ENCODE measurements at regions not wholly inside any gene's neighbourhood (a gene's known extent, or its start where the extent isn't known, plus 50 kb on each side); places are given as distances from the start of the nearest gene placed in this dataset.

DNA sequence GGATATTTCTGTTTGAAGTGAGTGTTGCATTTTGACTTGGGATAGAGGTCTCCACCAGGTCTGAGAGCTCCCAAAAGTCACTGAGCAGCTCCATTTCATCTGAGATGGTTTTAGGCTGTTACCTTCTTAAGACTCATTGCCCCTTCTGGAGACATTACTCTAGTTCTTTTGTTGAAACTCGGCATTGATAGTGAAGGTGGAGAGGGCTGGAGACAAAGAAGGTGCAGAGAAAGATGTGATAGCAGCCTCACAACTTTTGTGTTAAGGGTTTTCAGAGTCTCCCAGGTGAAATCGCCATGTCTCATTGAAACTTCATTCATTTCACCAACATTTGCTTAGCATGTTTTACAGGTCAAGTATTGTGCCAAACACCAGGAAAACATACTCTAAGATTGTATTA is 219.6 kb downstream of the INSIG2 start:
- Histone ChIP-seq H3K4me3 (no peak overlapping the region), H3K9me3 (no peaks in the 10 kb centered on the region), H3K4me1 (no peaks in the 10 kb centered on the region), H3K4me2 (no peak overlapping the region), H3K27ac (no peak overlapping the region)
- 18% methylated on average over 2 of the region's 2 CpGs for WGBS (ENCODE audit: missing lambda C conversion rate)
- ChIA-PET POLR2A (no interaction called here), CTCF (no interaction called here)
- DNase-seq (ENCODE audit: low read depth in 1 of 2, low spot score in 1 of 2) (no peak), ATAC-seq (no peak), FAIRE-seq (no peak)
- TF ChIP-seq NR3C1 (IDR thresholded peaks at IDR 0.05) (no peak), HOXA7 (CRISPR knock-in tag; IDR thresholded peaks at IDR 0.05) (no peak), JUN (IDR thresholded peaks at IDR 0.05) (no peak), RAD21 (conservative IDR thresholded peaks at IDR 0.05 in 1 of 2, IDR thresholded peaks at IDR 0.05 in 1 of 2) (no peak), NFE2L2 (conservative IDR thresholded peaks at IDR 0.05; ENCODE audit: low read length) (no peak), CEBPB (IDR thresholded peaks at IDR 0.05) (no peak)
- TF ChIP-seq, protein P1, sequence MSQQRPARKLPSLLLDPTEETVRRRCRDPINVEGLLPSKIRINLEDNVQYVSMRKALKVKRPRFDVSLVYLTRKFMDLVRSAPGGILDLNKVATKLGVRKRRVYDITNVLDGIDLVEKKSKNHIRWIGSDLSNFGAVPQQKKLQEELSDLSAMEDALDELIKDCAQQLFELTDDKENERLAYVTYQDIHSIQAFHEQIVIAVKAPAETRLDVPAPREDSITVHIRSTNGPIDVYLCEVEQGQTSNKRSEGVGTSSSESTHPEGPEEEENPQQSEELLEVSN (IDR thresholded peaks at IDR 0.05; ENCODE audit: borderline replicate concordance, low read depth), result no peak
- TF ChIP-seq, protein P2, sequence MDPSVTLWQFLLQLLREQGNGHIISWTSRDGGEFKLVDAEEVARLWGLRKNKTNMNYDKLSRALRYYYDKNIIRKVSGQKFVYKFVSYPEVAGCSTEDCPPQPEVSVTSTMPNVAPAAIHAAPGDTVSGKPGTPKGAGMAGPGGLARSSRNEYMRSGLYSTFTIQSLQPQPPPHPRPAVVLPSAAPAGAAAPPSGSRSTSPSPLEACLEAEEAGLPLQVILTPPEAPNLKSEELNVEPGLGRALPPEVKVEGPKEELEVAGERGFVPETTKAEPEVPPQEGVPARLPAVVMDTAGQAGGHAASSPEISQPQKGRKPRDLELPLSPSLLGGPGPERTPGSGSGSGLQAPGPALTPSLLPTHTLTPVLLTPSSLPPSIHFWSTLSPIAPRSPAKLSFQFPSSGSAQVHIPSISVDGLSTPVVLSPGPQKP (IDR thresholded peaks at IDR 0.05; ENCODE audit: low read depth, low read length), result no peak

DNA sequence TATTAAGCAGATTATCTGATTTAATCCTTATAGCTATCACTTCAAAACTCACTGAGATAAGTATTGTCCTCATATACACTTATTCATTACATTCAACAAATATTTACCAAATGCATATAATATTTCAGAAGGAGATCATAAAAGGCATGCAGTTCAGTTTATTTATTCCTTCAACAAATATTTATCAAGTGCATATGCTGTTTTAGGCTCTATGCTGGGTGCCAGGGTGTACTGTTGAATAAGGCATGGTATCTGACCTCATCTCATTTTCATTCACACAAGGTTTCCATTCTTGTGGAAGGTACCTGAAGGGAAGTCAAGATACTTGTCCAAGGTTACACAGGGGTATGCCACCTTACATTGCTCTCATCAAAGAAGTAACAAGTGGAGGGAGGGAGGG is 213.0 kb downstream of the INSIG2 start:
- FAIRE-seq (no peak), ATAC-seq (no peak), DNase-seq (ENCODE audit: low read depth in 1 of 2, low spot score in 1 of 2) (no peak)
- no peak for TF ChIP-seq JUNB (IDR thresholded peaks at IDR 0.05)
- no peak for TF ChIP-seq FOSL2 (IDR thresholded peaks at IDR 0.05)
- no peak for TF ChIP-seq FOSL2 (CRISPR knock-in tag; IDR thresholded peaks at IDR 0.05)
- TF ChIP-seq, protein P3, sequence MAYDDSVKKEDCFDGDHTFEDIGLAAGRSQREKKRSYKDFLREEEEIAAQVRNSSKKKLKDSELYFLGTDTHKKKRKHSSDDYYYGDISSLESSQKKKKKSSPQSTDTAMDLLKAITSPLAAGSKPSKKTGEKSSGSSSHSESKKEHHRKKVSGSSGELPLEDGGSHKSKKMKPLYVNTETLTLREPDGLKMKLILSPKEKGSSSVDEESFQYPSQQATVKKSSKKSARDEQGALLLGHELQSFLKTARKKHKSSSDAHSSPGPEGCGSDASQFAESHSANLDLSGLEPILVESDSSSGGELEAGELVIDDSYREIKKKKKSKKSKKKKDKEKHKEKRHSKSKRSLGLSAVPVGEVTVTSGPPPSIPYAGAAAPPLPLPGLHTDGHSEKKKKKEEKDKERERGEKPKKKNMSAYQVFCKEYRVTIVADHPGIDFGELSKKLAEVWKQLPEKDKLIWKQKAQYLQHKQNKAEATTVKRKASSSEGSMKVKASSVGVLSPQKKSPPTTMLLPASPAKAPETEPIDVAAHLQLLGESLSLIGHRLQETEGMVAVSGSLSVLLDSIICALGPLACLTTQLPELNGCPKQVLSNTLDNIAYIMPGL (CRISPR knock-in tag; IDR thresholded peaks at IDR 0.05; ENCODE audit: borderline replicate concordance), result no peak
- TF ChIP-seq CBX2 (IDR thresholded peaks at IDR 0.05; ENCODE audit: borderline replicate concordance, low read depth), result no peak
- no peak for TF ChIP-seq EHMT2 (IDR thresholded peaks at IDR 0.05; ENCODE audit: low read depth)
- TF ChIP-seq, protein P4, sequence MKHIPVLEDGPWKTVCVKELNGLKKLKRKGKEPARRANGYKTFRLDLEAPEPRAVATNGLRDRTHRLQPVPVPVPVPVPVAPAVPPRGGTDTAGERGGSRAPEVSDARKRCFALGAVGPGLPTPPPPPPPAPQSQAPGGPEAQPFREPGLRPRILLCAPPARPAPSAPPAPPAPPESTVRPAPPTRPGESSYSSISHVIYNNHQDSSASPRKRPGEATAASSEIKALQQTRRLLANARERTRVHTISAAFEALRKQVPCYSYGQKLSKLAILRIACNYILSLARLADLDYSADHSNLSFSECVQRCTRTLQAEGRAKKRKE (CRISPR knock-in tag; IDR thresholded peaks at IDR 0.05; ENCODE audit: low read depth), result no peak
- no peak for TF ChIP-seq NPAS2 (CRISPR knock-in tag; IDR thresholded peaks at IDR 0.05; ENCODE audit: borderline replicate concordance)
- no peak for TF ChIP-seq MAZ (IDR thresholded peaks at IDR 0.05; ENCODE audit: borderline replicate concordance, low read depth, low read length)
- TF ChIP-seq, protein P5, sequence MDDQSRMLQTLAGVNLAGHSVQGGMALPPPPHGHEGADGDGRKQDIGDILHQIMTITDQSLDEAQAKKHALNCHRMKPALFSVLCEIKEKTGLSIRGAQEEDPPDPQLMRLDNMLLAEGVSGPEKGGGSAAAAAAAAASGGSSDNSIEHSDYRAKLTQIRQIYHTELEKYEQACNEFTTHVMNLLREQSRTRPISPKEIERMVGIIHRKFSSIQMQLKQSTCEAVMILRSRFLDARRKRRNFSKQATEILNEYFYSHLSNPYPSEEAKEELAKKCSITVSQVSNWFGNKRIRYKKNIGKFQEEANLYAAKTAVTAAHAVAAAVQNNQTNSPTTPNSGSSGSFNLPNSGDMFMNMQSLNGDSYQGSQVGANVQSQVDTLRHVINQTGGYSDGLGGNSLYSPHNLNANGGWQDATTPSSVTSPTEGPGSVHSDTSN (IDR thresholded peaks at IDR 0.05), result no peak
- TF ChIP-seq CEBPB (IDR thresholded peaks at IDR 0.05), result no peak
- no peak for TF ChIP-seq TFCP2L1 (CRISPR knock-in tag; IDR thresholded peaks at IDR 0.05)
- no peak for TF ChIP-seq HOXB13 (CRISPR knock-in tag; IDR thresholded peaks at IDR 0.05; ENCODE audit: low read depth)
- no peak for TF ChIP-seq RFX5 (IDR thresholded peaks at IDR 0.05)
- TF ChIP-seq RNF2 (IDR thresholded peaks at IDR 0.05; ENCODE audit: borderline replicate concordance, low read depth), result no peak
- no peak for TF ChIP-seq ZSCAN20 (CRISPR knock-in tag; IDR thresholded peaks at IDR 0.05)
- TF ChIP-seq HOXA7 (CRISPR knock-in tag; IDR thresholded peaks at IDR 0.05), result no peak
- TF ChIP-seq MAFK (IDR thresholded peaks at IDR 0.05; ENCODE audit: partially characterized antibody), result no peak
- no peak for TF ChIP-seq CHD4 (IDR thresholded peaks at IDR 0.05; ENCODE audit: borderline replicate concordance)
- ChIA-PET CTCF (interaction anchor here (0.5 kb wide), 1 partner anchor 1121 kb away, joined by 4 read pairs; no protein-coding TSS in a partner anchor), POLR2A (no interaction called here)
- H3K9me3 ChIP-seq, result no peaks in the 10 kb centered on the region
- no peak overlapping the region for H3K27ac ChIP-seq
- H3K4me1 ChIP-seq, result no peaks in the 10 kb centered on the region
- H3K4me2 ChIP-seq, result no peak overlapping the region
- H3K4me3 ChIP-seq, result no peak overlapping the region
